ENCODE measurements at regions not wholly inside any gene's neighbourhood (a gene's known extent, or its start where the extent isn't known, plus 50 kb on each side); places are given as distances from the start of the nearest gene placed in this dataset.

DNA sequence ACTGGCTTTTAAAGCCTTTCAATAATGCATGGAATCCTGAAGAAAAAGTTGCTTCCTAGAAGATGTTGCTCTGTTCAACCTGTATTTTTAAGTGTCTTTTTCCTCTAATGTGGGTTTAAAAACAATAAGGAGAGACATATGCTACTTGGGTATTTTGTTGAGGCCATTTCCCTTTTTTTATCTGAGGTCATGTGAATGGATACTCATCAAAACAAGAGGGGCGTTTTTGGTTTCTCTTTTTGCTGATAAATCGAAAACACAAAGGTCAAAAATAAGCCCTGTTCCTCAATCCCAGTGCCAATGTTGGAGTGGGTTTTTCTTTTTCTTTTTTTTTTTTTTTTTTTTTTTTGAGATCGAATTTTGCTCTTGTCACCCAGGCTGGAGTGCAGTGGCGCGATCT is 468.0 kb upstream of the RBFOX1 start:
- TF ChIP-seq EZH2 (IDR thresholded peaks at IDR 0.05; ENCODE audit: low read depth, unreplicated experiment) (no peak), CTCF (conservative IDR thresholded peaks at IDR 0.05; ENCODE audit: low read depth in 2 of 2) (no peak), CREB1 (CRISPR knock-in tag; IDR thresholded peaks at IDR 0.05; ENCODE audit: low read depth) (no peak), EZH2phosphoT487 (IDR thresholded peaks at IDR 0.05; ENCODE audit: unreplicated experiment) (no peak), POLR2AphosphoS5 (IDR thresholded peaks at IDR 0.05; ENCODE audit: low read depth) (no peak), STAT1 (IDR thresholded peaks at IDR 0.05; ENCODE audit: unreplicated experiment) (no peak), ZNF331 (CRISPR knock-in tag; IDR thresholded peaks at IDR 0.05; ENCODE audit: low read depth) (no peak), ETS1 (IDR thresholded peaks at IDR 0.05) (no peak), ZNF114 (CRISPR knock-in tag; IDR thresholded peaks at IDR 0.05) (no peak), JUNB (IDR thresholded peaks at IDR 0.05; ENCODE audit: unreplicated experiment) (no peak)
- TF ChIP-seq, protein P1, sequence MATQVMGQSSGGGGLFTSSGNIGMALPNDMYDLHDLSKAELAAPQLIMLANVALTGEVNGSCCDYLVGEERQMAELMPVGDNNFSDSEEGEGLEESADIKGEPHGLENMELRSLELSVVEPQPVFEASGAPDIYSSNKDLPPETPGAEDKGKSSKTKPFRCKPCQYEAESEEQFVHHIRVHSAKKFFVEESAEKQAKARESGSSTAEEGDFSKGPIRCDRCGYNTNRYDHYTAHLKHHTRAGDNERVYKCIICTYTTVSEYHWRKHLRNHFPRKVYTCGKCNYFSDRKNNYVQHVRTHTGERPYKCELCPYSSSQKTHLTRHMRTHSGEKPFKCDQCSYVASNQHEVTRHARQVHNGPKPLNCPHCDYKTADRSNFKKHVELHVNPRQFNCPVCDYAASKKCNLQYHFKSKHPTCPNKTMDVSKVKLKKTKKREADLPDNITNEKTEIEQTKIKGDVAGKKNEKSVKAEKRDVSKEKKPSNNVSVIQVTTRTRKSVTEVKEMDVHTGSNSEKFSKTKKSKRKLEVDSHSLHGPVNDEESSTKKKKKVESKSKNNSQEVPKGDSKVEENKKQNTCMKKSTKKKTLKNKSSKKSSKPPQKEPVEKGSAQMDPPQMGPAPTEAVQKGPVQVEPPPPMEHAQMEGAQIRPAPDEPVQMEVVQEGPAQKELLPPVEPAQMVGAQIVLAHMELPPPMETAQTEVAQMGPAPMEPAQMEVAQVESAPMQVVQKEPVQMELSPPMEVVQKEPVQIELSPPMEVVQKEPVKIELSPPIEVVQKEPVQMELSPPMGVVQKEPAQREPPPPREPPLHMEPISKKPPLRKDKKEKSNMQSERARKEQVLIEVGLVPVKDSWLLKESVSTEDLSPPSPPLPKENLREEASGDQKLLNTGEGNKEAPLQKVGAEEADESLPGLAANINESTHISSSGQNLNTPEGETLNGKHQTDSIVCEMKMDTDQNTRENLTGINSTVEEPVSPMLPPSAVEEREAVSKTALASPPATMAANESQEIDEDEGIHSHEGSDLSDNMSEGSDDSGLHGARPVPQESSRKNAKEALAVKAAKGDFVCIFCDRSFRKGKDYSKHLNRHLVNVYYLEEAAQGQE (IDR thresholded peaks at IDR 0.05; ENCODE audit: unreplicated experiment), result no peak
